Activated B cell treated with CpG ODN at 0.5 μM for 24 hours (primary cell): ENCODE measurements at regions not wholly inside any gene's neighbourhood (a gene's known extent, or its start where the extent isn't known, plus 50 kb on each side); places are given as distances from the start of the nearest gene placed in this dataset.
"Not testable (repeated sequence)": the region's sequence is repeated elsewhere in the genome, so short reads cannot be mapped to it uniquely, and the experiment has no call there.

Source experiments
- ATAC-seq: fragments of 200-7000 bp; cut with Tn5 transposase; one replicate; pipeline ENCODE4 v1.10.0; 2021; ENCODE audit warnings: low read depth, mild to moderate bottlenecking, moderate library complexity
- CTCF ChIA-PET: fragments of 350-600 bp; sonication (Branson Sonifier 250); formaldehyde crosslinking; loops from one replicate; lab custom pipeline; 2021; ENCODE audit warnings: antibody characterized with exemption; lab: Charles Lee
- POLR2A ChIA-PET: fragments of 350-600 bp; sonication (Branson Sonifier 250); formaldehyde crosslinking; loops from one replicate; lab custom pipeline; 2021; ENCODE audit warnings: antibody characterized with exemption; lab: Charles Lee
- DNase-seq: peaks from one replicate; pipeline ENCODE4 v3.0.0; 2022
- H3K27ac Mint-ChIP-seq: one replicate; pipeline ENCODE4 v1.8.0; 2020; ENCODE audit warnings: mixed read lengths
- H3K27me3 Mint-ChIP-seq: one replicate; pipeline ENCODE4 v1.8.0; 2021; ENCODE audit warnings: mixed read lengths
- H3K36me3 Mint-ChIP-seq: one replicate; pipeline ENCODE4 v1.8.0; 2021; ENCODE audit warnings: low read depth, mixed read lengths
- H3K4me1 Mint-ChIP-seq: one replicate; pipeline ENCODE4 v1.8.0; 2021; ENCODE audit warnings: mixed read lengths
- H3K4me3 Mint-ChIP-seq: one replicate; pipeline ENCODE4 v1.8.0; 2020; ENCODE audit warnings: mild to moderate bottlenecking, mixed read lengths
- H3K9me3 Mint-ChIP-seq: one replicate; pipeline ENCODE4 v1.8.0; 2020; ENCODE audit warnings: mixed read lengths
- CTCF ChIP-seq: fragments of 200-600 bp; IDR thresholded peaks from one replicate; pipeline ENCODE4 v1.8.0; 2022; ENCODE audit warnings: antibody characterized with exemption, mild to moderate bottlenecking
- intact Hi-C: fragments of 100-400 bp; cut with micrococcal nuclease; formaldehyde crosslinking; loops from one replicate; pipeline ENCODE4 v1.15.1; 2024

DNA sequence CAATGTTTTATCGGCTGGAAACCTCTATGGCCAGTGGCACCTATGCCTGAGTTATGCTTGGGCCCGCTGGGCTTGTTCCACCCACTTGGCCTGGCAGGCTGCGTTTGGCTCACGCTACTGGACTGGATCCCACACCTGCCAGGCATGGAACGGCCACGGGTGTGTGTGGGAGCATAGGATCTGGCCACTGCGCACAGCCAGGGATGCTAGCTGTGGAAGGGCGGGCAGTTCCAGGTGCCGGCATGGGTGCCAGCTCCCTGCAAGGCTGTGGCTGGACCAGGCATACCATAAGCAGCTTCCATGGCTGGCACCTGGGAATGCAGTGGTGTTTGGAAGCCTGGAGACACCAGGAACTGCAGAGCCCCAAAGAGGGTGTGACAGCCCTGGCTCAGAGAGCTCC, 1063.9 kb upstream of the ACO1 start:
- ATAC-seq (no peak), DNase-seq (no peak)
- Mint-ChIP-seq H3K4me1 (peaks cover 10% of the 10 kb centered on the region), H3K27me3 (no peaks in the 10 kb centered on the region), H3K27ac (no peak overlapping the region), H3K36me3 (no peaks in the 10 kb centered on the region), H3K9me3 (no peaks in the 10 kb centered on the region), H3K4me3 (no peak overlapping the region)
- no peak for TF ChIP-seq CTCF
- intact Hi-C loops, result no loop called here
- POLR2A ChIA-PET, result no interaction called here
- CTCF ChIA-PET, result no interaction called here

DNA sequence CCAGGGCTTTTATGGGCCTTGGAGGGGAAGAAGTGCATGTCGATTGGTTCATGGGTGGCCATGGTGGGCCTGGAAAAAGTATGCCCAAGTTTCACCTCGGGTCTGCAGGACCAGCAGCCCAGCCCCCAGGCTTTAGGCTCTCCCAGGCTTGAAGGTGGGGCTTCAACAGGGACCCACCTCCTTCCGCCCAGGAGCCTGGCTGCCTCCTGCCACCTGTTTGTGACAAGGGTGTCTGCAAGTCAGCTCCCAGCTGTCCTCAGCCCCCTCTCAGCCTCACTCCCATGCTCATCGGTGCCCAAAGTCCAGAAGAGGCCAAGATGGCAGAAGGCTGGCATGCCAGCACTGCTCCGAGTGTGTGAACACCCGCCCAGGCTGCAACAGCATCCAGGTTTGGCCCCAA, 1063.2 kb upstream of the ACO1 start:
- CTCF ChIA-PET, result no interaction called here
- no peak for TF ChIP-seq CTCF
- Mint-ChIP-seq H3K4me3 (no peak overlapping the region), H3K4me1 (peaks cover 10% of the 10 kb centered on the region), H3K27ac (no peak overlapping the region), H3K36me3 (no peaks in the 10 kb centered on the region), H3K9me3 (no peaks in the 10 kb centered on the region), H3K27me3 (no peaks in the 10 kb centered on the region)
- ATAC-seq, result no peak
- intact Hi-C loops, result no loop called here
- POLR2A ChIA-PET, result no interaction called here
- DNase-seq, result no peak

GRCh38 chr9:31321686-31322085, 1062.8 kb upstream of the ACO1 start:
- Mint-ChIP-seq H3K4me3 (no peak overlapping the region), H3K9me3 (no peaks in the 10 kb centered on the region), H3K27me3 (no peaks in the 10 kb centered on the region), H3K4me1 (peaks cover 10% of the 10 kb centered on the region), H3K36me3 (no peaks in the 10 kb centered on the region), H3K27ac (no peak overlapping the region)
- intact Hi-C loops, result no loop called here
- POLR2A ChIA-PET, result no interaction called here
- no peak for TF ChIP-seq CTCF
- CTCF ChIA-PET, result no interaction called here
- ATAC-seq, result no peak
- no peak for DNase-seq

GRCh38 chr9:31323726-31324444, 1060.6 kb upstream of the ACO1 start:
- no peaks in the 10 kb centered on the region for H3K36me3 Mint-ChIP-seq
- H3K9me3 Mint-ChIP-seq, result no peaks in the 10 kb centered on the region
- ATAC-seq (no peak), DNase-seq (no peak)
- no peak overlapping the region for H3K4me3 Mint-ChIP-seq
- no peak for TF ChIP-seq CTCF
- intact Hi-C loops, result no loop called here
- peaks cover 10% of the 10 kb centered on the region for H3K4me1 Mint-ChIP-seq
- POLR2A ChIA-PET, result no interaction called here
- peak overlapping the region; percentile 19 for H3K27ac Mint-ChIP-seq
- no peaks in the 10 kb centered on the region for H3K27me3 Mint-ChIP-seq
- CTCF ChIA-PET, result no interaction called here

DNA sequence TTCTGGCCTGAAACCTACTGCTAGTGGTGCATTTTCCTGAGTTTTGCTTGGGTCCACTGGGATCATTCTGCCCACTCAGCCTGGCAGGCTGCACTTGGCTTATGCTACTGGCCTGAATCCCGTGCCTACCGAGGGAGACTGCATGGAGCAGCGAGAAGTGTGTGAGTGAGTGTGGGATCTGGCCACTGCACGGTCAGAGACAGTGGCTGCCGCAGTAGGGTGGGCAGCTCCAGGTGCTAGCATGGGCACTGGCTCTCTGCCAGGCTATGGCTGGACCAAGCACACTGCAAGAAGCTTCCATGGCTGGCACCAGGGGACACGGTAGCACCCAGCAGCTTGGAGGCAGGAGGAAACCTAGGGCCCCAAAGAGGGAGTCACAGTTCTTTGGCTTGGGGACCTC, 1058.7 kb upstream of the ACO1 start:
- Mint-ChIP-seq H3K27me3 (no peaks in the 10 kb centered on the region), H3K27ac (no peak overlapping the region), H3K36me3 (no peaks in the 10 kb centered on the region), H3K4me3 (no peak overlapping the region), H3K4me1 (peaks cover 10% of the 10 kb centered on the region), H3K9me3 (no peaks in the 10 kb centered on the region)
- no peak for ATAC-seq
- DNase-seq, result no peak
- POLR2A ChIA-PET, result no interaction called here
- TF ChIP-seq CTCF, result no peak
- CTCF ChIA-PET, result no interaction called here
- intact Hi-C loops, result no loop called here

- intact Hi-C loops, POLR2A ChIA-PET, CTCF ChIA-PET, H3K27me3 Mint-ChIP-seq, H3K9me3 Mint-ChIP-seq, ATAC-seq, H3K4me3 Mint-ChIP-seq, H3K27ac Mint-ChIP-seq, DNase-seq, H3K36me3 Mint-ChIP-seq: not testable (repeated sequence)
- H3K4me1 Mint-ChIP-seq, result peaks cover 10% of the 10 kb centered on the region
Observed at GRCh38 chr9:31326883-31327282, 1057.6 kb upstream of the ACO1 start.
